ENCODE measurements at regions not wholly inside any gene's neighbourhood (a gene's known extent, or its start where the extent isn't known, plus 50 kb on each side); places are given as distances from the start of the nearest gene placed in this dataset.

DNA sequence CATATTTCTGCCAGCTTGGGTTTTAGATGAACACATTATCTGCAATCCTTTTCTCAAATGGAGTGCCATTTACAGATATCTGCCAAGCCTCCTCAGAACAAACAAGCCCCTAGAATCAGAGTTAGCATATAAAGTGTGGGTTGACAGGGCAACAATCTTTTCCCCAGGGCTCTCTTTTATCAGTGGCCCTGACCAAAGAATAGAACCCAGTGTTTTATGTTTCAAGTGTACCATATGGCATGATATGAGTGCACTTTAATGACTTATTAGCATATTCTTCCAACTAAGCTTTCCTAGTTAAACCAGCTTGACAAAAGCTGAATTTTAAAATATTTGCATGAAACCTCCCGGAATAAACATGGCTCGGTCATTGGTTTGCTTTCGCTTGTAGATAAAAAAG is 57.3 kb downstream of the EVX1 start:
- H3K27ac Mint-ChIP-seq: no peak overlapping the region
- no peaks in the 10 kb centered on the region for H3K4me1 Mint-ChIP-seq
- no peaks in the 10 kb centered on the region for H3K9me3 Mint-ChIP-seq
- H3K36me3 Mint-ChIP-seq: no peaks in the 10 kb centered on the region
- DNase-seq: no peak
- H3K27me3 Mint-ChIP-seq: peaks cover 39% of the 10 kb centered on the region
- no peak overlapping the region for H3K4me3 Mint-ChIP-seq

GRCh38 chr7:27300421-27300820 is 57.8 kb downstream of the EVX1 start:
- Mint-ChIP-seq H3K4me1 (no peaks in the 10 kb centered on the region), H3K36me3 (no peaks in the 10 kb centered on the region), H3K9me3 (no peaks in the 10 kb centered on the region), H3K27ac (no peak overlapping the region), H3K4me3 (no peak overlapping the region), H3K27me3 (peaks cover 39% of the 10 kb centered on the region)
- no peak for DNase-seq

DNA sequence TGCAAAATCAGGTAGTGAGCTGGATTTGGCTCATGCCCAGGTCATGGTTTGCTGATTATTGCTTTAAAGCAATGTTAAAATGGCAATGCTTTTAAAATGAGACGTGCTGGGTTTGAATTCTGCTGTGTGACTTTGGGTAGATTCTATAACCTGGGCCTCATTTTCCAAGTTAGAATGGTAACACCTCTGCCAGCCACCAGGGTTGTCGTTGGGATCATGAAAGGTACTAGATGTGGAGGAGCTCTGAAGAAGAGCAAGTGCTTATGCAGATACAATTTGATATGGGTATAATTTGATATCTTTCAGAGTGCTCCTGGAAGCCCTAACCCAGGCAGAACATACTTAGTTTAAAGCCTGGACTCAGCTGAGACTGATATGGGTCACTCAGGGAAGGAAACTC is 60.0 kb downstream of the EVX1 start:
- H3K4me1 Mint-ChIP-seq: no peaks in the 10 kb centered on the region
- H3K4me3 Mint-ChIP-seq: no peak overlapping the region

GRCh38 chr7:27303026-27303425 is 60.4 kb downstream of the EVX1 start:
- H3K36me3 Mint-ChIP-seq: no peaks in the 10 kb centered on the region
- no peak overlapping the region for H3K4me3 Mint-ChIP-seq
- H3K27ac Mint-ChIP-seq: no peak overlapping the region
- no peaks in the 10 kb centered on the region for H3K9me3 Mint-ChIP-seq
- no peak for DNase-seq
- H3K27me3 Mint-ChIP-seq: peaks cover 26% of the 10 kb centered on the region
- H3K4me1 Mint-ChIP-seq: no peaks in the 10 kb centered on the region

More for the DNA sequence above, 60.0 kb downstream of the EVX1 start:
- no peaks in the 10 kb centered on the region for H3K36me3 Mint-ChIP-seq
- peaks cover 30% of the 10 kb centered on the region for H3K27me3 Mint-ChIP-seq
- no peaks in the 10 kb centered on the region for H3K9me3 Mint-ChIP-seq
- no peak for DNase-seq
- H3K27ac Mint-ChIP-seq: no peak overlapping the region

- DNase-seq: no peak
- Mint-ChIP-seq H3K4me3 (no peak overlapping the region), H3K9me3 (no peaks in the 10 kb centered on the region)
Measured at GRCh38 chr7:27305854-27306253, 63.3 kb downstream of the EVX1 start.

GRCh38 chr7:27312820-27313219 is 70.2 kb downstream of the EVX1 start:
- no peak for DNase-seq
- H3K9me3 Mint-ChIP-seq: no peaks in the 10 kb centered on the region
- H3K27me3 Mint-ChIP-seq: peaks cover 25% of the 10 kb centered on the region
- H3K4me1 Mint-ChIP-seq: no peaks in the 10 kb centered on the region
- H3K27ac Mint-ChIP-seq: no peak overlapping the region
- H3K36me3 Mint-ChIP-seq: no peaks in the 10 kb centered on the region
- H3K4me3 Mint-ChIP-seq: no peak overlapping the region

More at GRCh38 chr7:27305854-27306253, 63.3 kb downstream of the EVX1 start:
- Mint-ChIP-seq H3K4me1 (no peaks in the 10 kb centered on the region), H3K36me3 (no peaks in the 10 kb centered on the region), H3K27me3 (peaks cover 8% of the 10 kb centered on the region), H3K27ac (no peak overlapping the region)

- H3K4me3 Mint-ChIP-seq: no peak overlapping the region
Measured at GRCh38 chr7:27314111-27314510, 71.5 kb downstream of the EVX1 start.

GRCh38 chr7:27315066-27315465 is 72.5 kb downstream of the EVX1 start:
- Mint-ChIP-seq H3K9me3 (peaks cover 12% of the 10 kb centered on the region), H3K4me3 (no peak overlapping the region), H3K27me3 (peaks cover 38% of the 10 kb centered on the region), H3K4me1 (no peaks in the 10 kb centered on the region), H3K27ac (no peak overlapping the region), H3K36me3 (no peaks in the 10 kb centered on the region)
- DNase-seq: no peak

More at GRCh38 chr7:27314111-27314510, 71.5 kb downstream of the EVX1 start:
- Mint-ChIP-seq H3K36me3 (no peaks in the 10 kb centered on the region), H3K9me3 (peaks cover 5% of the 10 kb centered on the region), H3K4me1 (no peaks in the 10 kb centered on the region), H3K27ac (no peak overlapping the region), H3K27me3 (peaks cover 31% of the 10 kb centered on the region)
- DNase-seq: no peak

GRCh38 chr7:27316311-27316710 is 73.7 kb downstream of the EVX1 start:
- Mint-ChIP-seq H3K27me3 (peaks cover 37% of the 10 kb centered on the region), H3K4me3 (no peak overlapping the region), H3K4me1 (no peaks in the 10 kb centered on the region), H3K36me3 (no peaks in the 10 kb centered on the region), H3K27ac (no peak overlapping the region), H3K9me3 (peaks cover 12% of the 10 kb centered on the region)
- no peak for DNase-seq

- H3K27me3 Mint-ChIP-seq: peaks cover 26% of the 10 kb centered on the region
- no peaks in the 10 kb centered on the region for H3K36me3 Mint-ChIP-seq
- H3K4me3 Mint-ChIP-seq: no peak overlapping the region
- DNase-seq: no peak
- no peak overlapping the region for H3K27ac Mint-ChIP-seq
- H3K4me1 Mint-ChIP-seq: no peaks in the 10 kb centered on the region
- H3K9me3 Mint-ChIP-seq: peaks cover 6% of the 10 kb centered on the region
Measured at GRCh38 chr7:27324246-27324645, 81.6 kb downstream of the EVX1 start.

- DNase-seq: no peak
- Mint-ChIP-seq H3K36me3 (no peaks in the 10 kb centered on the region), H3K27ac (no peak overlapping the region), H3K4me3 (no peak overlapping the region), H3K4me1 (no peaks in the 10 kb centered on the region), H3K9me3 (peaks cover 9% of the 10 kb centered on the region), H3K27me3 (no peaks in the 10 kb centered on the region)
Measured at GRCh38 chr7:27329909-27330308, 87.3 kb downstream of the EVX1 start.

DNA sequence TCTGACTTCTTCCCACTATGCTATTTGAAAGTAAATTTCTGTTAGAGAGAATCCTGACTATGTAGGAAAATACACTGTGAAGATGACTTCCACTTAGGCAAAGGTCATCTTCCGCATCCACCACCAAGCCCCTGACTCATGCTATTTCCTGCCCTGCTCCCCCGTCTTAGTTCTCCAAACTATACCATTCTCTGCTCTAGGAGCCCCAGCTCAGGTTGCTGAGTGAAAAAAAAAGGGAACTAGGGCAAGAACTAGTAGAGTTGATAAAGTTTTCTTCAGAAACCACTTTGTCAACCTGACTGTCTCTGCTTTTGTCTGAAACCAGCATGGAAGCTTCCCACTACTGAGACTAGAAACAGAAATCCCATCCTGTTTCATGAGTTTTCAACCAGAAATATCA is 96.9 kb downstream of the EVX1 start:
- no peak overlapping the region for H3K4me3 Mint-ChIP-seq
- H3K4me1 Mint-ChIP-seq: peaks cover 4% of the 10 kb centered on the region
- H3K9me3 Mint-ChIP-seq: no peaks in the 10 kb centered on the region
- H3K36me3 Mint-ChIP-seq: no peaks in the 10 kb centered on the region
- H3K27me3 Mint-ChIP-seq: peaks cover 23% of the 10 kb centered on the region
- DNase-seq: no peak
- no peak overlapping the region for H3K27ac Mint-ChIP-seq

DNA sequence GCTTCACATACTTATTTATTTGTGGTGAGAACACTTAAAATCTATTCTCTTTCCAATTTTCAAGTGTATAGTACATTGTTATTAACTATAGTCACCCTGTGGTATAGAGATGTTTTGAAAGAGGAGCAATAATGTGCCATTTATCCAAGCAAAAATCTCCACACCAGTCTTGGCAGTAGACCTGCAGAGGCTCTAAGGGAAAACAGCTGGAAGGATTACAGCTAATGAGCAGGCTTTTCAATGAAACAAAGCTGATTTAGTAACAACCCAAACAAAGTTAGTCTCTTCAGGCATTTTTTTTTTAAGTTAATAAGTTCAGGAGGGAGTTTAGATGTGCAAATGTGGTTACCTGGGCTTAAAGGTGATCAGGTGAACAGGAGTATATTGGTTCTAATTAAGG is 101.9 kb downstream of the EVX1 start:
- H3K36me3 Mint-ChIP-seq: no peaks in the 10 kb centered on the region
- H3K27me3 Mint-ChIP-seq: peaks cover 23% of the 10 kb centered on the region
- H3K9me3 Mint-ChIP-seq: no peaks in the 10 kb centered on the region
- no peak overlapping the region for H3K4me3 Mint-ChIP-seq
- no peak overlapping the region for H3K27ac Mint-ChIP-seq
- H3K4me1 Mint-ChIP-seq: peaks cover under 1% of the 10 kb centered on the region
- DNase-seq: no peak

DNA sequence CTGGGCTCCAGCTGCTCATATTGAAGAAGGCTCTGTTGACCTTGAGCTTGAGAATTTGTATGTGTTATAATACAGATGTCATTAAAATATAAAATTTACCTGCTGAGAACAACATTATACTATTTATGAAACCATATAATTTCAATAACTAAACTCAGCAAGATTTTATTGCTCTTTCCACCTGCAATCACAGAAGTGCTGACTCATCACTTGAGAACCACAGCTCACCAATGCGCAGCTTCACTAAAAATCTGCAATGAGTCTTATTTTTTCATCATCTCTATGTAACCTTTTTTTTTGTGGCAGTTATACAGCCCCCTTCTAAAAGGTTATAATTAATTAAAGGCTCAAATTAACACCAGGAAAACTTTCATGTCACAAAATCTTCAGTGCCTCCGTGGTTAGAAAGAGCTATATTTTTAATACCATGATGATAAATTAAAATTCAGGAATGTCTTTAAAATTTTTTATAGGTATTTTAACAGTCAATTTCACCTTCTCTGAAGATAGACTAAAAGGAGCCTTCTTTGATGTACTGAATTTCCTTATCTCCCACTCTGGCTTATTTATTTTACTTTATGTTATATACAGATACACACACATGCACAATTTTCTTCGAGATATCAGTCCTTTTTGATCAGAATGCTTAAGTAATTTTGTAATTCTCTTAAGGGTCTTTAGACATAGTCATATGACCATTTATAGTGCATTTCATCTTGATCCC is 102.7 kb downstream of the EVX1 start:
- Mint-ChIP-seq H3K27ac (no peak overlapping the region), H3K27me3 (peaks cover 25% of the 10 kb centered on the region), H3K36me3 (no peaks in the 10 kb centered on the region), H3K9me3 (no peaks in the 10 kb centered on the region), H3K4me3 (no peak overlapping the region), H3K4me1 (no peaks in the 10 kb centered on the region)
- no peak for DNase-seq

DNA sequence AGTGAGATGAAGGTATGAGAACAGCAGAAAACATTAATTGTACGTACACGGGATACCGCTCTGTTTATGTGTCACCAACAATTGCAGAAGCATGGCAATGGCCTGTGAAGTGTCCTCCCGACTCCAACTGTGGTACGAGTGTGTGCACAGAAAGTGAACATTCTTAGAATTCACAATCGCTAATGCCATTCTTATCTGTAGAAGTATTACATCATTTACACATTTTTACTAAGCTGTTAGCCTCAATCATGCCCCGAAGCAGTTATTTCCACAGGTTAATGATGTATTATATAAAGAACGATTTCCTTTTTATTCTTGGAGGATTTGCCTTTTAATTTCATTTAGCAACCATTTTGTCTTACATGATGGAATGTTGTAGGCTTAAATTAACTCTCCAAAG is 103.4 kb downstream of the EVX1 start:
- H3K4me3 Mint-ChIP-seq: no peak overlapping the region
- no peaks in the 10 kb centered on the region for H3K4me1 Mint-ChIP-seq
- no peak overlapping the region for H3K27ac Mint-ChIP-seq
- no peak for DNase-seq
- H3K27me3 Mint-ChIP-seq: peaks cover 25% of the 10 kb centered on the region
- no peaks in the 10 kb centered on the region for H3K9me3 Mint-ChIP-seq
- no peaks in the 10 kb centered on the region for H3K36me3 Mint-ChIP-seq

DNA sequence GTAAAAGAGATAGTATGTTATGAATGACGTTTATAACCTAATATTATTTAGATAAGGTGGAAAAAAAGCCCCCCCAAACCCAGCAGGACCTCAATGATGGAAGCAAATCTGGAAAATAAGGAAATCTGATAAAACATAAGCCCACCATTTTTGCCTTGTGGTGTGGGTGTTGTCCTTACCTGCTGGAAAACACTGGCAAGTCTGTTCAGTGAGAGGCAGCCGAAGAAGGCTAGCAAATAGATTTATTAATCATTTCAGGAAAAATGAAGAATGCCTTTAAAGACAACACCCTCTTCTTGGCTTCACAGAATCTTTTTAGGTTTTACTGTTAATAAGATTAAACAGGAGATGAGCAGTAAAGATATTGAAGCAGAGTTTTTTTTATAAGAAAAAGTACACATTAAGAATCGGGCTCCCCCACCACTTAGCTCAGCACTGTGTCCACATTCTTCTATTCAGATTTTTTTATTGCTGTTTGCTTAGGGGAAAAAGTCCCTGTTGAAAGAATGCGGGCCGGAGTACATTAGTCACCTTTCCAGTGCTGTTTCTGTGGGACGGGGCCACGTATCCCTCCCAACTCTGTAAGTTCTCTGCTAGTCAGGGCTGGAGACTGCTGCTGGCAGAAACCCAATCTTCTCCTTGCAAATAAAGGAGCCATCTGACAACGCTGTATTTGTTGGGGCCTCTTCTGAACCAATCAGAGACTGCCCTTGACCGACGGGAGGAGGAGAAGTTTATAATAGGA is 104.1 kb downstream of the EVX1 start:
- no peaks in the 10 kb centered on the region for H3K4me1 Mint-ChIP-seq
- H3K36me3 Mint-ChIP-seq: no peaks in the 10 kb centered on the region
- H3K27ac Mint-ChIP-seq: no peak overlapping the region
- no peaks in the 10 kb centered on the region for H3K9me3 Mint-ChIP-seq
- no peak overlapping the region for H3K4me3 Mint-ChIP-seq
- H3K27me3 Mint-ChIP-seq: peaks cover 29% of the 10 kb centered on the region
- DNase-seq: no peak

Measured in activated naive CD8-positive, alpha-beta T cell treated with anti-CD3 and anti-CD28 coated beads for 36 hours (primary cell).